ENCODE measurements at regions not wholly inside any gene's neighbourhood (a gene's known extent, or its start where the extent isn't known, plus 50 kb on each side); places are given as distances from the start of the nearest gene placed in this dataset.
"Not testable (repeated sequence)": the region's sequence is repeated elsewhere in the genome, so short reads cannot be mapped to it uniquely, and the experiment has no call there.

DNA sequence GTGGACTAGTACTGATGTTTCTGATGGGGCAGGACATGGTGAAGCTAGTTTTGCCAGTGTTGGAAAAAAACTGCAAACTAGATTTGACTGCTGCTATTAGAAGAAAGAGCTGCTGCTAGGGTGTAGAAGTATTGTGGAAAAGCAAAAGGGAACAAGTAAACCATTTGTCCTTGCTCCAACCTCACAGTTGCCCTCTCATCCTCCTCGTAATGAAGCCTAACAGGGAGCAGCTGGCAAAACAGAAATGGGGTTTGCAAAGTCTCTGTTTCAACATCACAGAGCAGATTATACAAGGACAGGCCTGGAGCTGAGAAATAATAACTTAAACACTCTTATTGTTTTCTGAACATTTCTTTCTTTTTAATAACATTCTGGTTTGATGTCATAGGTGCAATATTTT is 346.2 kb downstream of the MAGEB5 start:
- DNase-seq (ENCODE audit: extremely low read depth, low read depth), result no peak

DNA sequence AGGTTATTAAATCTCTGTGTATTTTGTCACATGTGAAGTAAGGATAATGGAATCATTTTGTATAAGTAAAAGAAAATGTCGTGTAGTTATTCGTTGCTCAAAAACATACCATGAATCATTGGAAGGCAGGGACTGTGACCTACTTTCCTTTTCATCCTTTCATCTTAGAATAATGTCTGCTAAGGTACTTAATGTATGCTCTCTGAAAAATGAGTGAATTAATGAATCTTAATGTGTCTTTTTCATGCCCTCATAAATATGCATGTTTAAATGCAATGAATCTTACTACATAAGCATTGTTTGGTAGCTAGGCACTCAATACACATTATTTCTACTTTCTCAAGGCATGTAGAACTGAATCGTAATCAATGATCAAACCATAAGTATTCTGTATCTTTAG is 343.9 kb downstream of the MAGEB5 start:
- no peak for DNase-seq (ENCODE audit: extremely low read depth, low read depth)
- TF ChIP-seq, protein P1, sequence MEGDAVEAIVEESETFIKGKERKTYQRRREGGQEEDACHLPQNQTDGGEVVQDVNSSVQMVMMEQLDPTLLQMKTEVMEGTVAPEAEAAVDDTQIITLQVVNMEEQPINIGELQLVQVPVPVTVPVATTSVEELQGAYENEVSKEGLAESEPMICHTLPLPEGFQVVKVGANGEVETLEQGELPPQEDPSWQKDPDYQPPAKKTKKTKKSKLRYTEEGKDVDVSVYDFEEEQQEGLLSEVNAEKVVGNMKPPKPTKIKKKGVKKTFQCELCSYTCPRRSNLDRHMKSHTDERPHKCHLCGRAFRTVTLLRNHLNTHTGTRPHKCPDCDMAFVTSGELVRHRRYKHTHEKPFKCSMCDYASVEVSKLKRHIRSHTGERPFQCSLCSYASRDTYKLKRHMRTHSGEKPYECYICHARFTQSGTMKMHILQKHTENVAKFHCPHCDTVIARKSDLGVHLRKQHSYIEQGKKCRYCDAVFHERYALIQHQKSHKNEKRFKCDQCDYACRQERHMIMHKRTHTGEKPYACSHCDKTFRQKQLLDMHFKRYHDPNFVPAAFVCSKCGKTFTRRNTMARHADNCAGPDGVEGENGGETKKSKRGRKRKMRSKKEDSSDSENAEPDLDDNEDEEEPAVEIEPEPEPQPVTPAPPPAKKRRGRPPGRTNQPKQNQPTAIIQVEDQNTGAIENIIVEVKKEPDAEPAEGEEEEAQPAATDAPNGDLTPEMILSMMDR (IDR thresholded peaks at IDR 0.05; ENCODE audit: low read depth, low read length, missing control alignments), result no peak
- no peak overlapping the region for H3K4me3 ChIP-seq (replicated peaks; ENCODE audit: low read depth, low read length)

More for the DNA sequence above, 346.2 kb downstream of the MAGEB5 start:
- TF ChIP-seq, protein P1 (IDR thresholded peaks at IDR 0.05; ENCODE audit: low read depth, low read length, missing control alignments), result no peak
- no peak overlapping the region for H3K4me3 ChIP-seq (replicated peaks; ENCODE audit: low read depth, low read length)

DNA sequence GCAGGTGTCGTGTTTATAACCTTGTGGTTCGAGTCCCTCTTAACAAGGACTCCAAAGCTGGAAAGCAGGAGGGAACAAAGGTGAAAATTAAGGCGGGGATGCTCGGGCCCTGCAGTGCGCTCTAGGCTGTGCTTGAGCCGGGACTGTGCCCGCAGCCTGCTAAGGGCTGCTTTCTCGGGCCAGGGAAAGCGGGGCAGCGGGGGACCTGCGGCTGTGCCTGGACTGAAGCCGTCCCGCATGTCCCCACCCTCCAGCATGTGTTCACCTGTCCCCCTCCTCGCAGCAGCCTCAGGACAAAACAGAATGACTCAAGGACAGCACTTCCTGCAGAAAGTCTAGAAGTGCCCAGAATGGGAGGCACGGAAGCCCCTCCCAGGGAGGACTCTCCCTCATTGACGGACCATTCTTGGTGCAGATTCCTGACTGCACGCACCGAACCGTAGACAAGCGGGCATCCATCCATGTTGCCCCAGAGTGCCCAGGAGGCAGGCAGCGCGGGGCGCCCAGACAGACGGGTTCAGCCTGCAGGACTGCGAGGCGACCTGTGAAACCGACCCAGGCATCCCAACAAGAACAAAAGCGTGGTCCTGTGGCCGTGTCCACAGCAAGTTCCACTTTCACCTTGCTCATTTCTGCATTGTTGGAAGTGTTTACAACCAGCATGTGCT is 342.9 kb downstream of the MAGEB5 start:
- DNase-seq (ENCODE audit: extremely low read depth, low read depth), result no peak
- no peak overlapping the region for H3K4me3 ChIP-seq (replicated peaks; ENCODE audit: low read depth, low read length)
- TF ChIP-seq, protein P1 (IDR thresholded peaks at IDR 0.05; ENCODE audit: low read depth, low read length, missing control alignments), result no peak

DNA sequence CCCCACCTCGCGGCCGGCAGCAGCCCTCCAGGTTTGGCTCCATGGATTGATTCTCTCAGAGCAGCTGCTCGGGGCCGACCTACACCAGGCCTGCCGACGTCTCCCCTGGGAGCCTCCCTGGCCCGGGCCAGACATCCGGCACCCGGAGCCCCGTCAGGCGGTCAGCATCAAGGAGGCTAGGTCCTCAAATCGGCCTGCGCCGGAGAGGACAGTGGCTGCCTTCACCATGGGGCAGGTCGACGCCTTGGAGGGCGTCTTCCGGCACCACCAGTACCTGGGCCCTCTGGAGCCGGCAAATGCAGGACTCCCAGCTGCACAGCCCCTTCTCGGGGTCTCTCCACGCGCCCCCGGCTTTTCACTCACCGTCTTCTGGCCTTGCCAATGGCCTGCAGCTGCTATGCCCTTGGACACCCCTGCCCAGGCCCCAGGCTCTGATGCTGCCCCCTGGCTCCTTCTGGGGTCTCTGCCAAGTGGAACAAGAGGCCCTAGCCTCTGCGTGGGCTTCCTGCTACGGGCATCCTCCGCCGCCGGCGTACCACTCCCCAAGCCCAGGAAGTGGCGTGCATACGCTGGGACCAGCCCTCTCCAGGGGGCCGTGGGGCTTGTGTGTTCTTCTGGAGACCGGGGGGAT is 341.8 kb downstream of the MAGEB5 start:
- H3K4me3 ChIP-seq (replicated peaks; ENCODE audit: low read depth, low read length), result no peak overlapping the region
- TF ChIP-seq, protein P1 (IDR thresholded peaks at IDR 0.05; ENCODE audit: low read depth, low read length, missing control alignments), result no peak
- no peak for DNase-seq (ENCODE audit: extremely low read depth, low read depth)

DNA sequence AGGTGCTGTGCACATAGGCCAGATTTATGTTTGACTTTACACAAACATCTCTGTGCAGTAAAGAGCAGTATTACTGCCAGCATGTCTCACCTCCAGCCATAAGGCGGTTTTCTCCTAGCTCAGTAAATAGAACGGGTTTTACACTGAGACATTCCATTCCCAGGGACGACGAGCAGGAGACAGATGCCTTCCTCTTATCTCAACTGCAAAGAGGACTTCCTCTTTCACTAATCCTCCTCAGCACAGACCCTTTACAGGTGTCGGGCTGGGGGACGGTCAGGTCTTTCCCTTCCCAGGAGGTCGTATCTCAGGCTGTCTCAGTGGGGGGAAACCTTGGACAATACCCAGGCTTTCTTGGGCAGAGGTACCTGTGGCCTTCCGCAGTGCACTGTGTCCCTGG is 309.8 kb downstream of the MAGEB5 start:
- not testable (repeated sequence) for H3K4me3 ChIP-seq (replicated peaks; ENCODE audit: low read depth, low read length); DNase-seq (ENCODE audit: extremely low read depth, low read depth)

DNA sequence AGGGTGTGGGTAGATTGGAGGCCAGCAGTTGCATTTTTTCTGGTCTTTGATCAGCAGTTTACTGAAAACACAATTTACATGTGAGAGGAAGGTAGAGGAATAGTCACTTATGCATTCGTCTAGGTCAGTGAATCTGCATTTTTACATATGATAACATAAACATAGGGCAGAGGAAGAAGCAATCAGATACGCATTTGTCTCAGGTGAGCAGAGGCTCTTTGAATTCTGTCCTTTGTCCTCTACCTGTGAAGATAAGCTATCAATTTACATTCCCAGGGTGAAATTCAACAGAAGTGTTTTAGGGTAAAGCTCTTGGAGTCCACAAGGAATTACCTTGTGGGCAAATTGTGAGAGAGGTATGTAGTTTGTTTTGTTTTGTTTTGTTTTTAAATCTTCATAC is 306.5 kb downstream of the MAGEB5 start:
- no peak for DNase-seq (ENCODE audit: extremely low read depth, low read depth)
- no peak overlapping the region for H3K4me3 ChIP-seq (replicated peaks; ENCODE audit: low read depth, low read length)
- TF ChIP-seq, protein P1 (IDR thresholded peaks at IDR 0.05; ENCODE audit: low read depth, low read length, missing control alignments), result no peak

DNA sequence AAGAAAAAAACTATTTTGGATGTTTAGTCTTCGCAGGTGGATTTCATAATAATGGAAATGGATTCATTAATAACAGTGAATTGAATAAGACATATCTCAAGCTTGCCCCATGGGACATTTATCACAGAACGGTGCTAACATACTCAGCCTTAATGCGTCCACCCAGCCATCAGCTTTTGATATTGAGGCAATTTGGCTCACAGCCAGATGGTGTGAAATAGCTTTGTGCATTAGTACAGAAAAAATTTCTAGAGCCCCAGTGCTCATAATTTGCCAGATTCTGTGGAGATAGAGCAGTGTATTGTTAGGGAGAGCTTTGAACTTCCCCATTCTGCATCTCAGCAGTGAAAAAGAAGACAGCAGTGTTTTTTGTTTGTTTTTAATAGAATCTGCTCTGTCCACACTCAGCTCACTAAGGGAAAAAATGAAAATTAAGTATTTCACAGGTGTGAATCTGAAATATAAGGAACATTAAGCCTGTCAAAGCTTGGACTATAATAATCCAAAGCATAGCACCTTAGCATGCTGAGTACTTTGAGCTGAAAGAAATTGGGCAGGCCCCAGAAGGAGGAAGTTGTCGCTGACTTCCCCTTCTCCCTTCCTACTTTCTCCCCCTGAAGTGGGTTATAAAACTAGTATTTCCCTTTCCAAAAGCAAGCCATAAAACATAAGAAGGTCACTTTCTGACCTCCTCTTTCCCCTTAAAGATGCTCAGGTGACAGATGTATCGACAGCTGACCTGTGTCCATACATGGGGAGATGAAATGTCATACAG is 295.8 kb downstream of the MAGEB5 start:
- H3K4me3 ChIP-seq (replicated peaks; ENCODE audit: low read depth, low read length), result no peak overlapping the region
- no peak for DNase-seq (ENCODE audit: extremely low read depth, low read depth)
- TF ChIP-seq, protein P1 (IDR thresholded peaks at IDR 0.05; ENCODE audit: low read depth, low read length, missing control alignments), result no peak
